Cardiac fibroblast (primary cell): ENCODE measurements at regions not wholly inside any gene's neighbourhood (a gene's known extent, or its start where the extent isn't known, plus 50 kb on each side); places are given as distances from the start of the nearest gene placed in this dataset.

Source experiments
- DNase-seq, 2 donors: peaks; one replicate each; pipeline versions ENCODE4 v3.0.0 to v3.0.0-alpha.2; 2010; ENCODE audit warnings: low read depth in 2 of 2
- H3K4me3 ChIP-seq, 2 donors: replicated peaks in 1 of 2; 1 replicate in 1 of 2; 2 replicates in 1 of 2; pipeline ENCODE4 v1.5.1; 2011; ENCODE audit warnings: low read depth in 2 of 2, low read length in 2 of 2, mild to moderate bottlenecking in 2 of 2, moderate library complexity in 1 of 2
- CTCF ChIP-seq: IDR thresholded peaks from one replicate; pipeline ENCODE4 v1.5.1; 2011; ENCODE audit warnings: low read depth, mild to moderate bottlenecking, low read length, inconsistent platforms

GRCh38 chr3:153903430-153903829, 217.8 kb upstream of the ARHGEF26 start:
- TF ChIP-seq CTCF, result no peak
- DNase-seq, result no peak
- H3K4me3 ChIP-seq, result no peak overlapping the region

GRCh38 chr3:153906366-153906765, 214.8 kb upstream of the ARHGEF26 start:
- no peak for TF ChIP-seq CTCF
- no peak for DNase-seq
- no peak overlapping the region for H3K4me3 ChIP-seq

- no peak for TF ChIP-seq CTCF
- no peak for DNase-seq
Measured at GRCh38 chr3:153910387-153910786, 210.8 kb upstream of the ARHGEF26 start.

GRCh38 chr3:153911116-153911515, 210.1 kb upstream of the ARHGEF26 start:
- no peak for TF ChIP-seq CTCF
- H3K4me3 ChIP-seq, result no peak overlapping the region
- DNase-seq, result no peak

More at GRCh38 chr3:153910387-153910786, 210.8 kb upstream of the ARHGEF26 start:
- no peak overlapping the region for H3K4me3 ChIP-seq

GRCh38 chr3:153919773-153920172, 201.4 kb upstream of the ARHGEF26 start:
- TF ChIP-seq CTCF, result no peak
- DNase-seq, result no peak
- H3K4me3 ChIP-seq, result no peak overlapping the region

GRCh38 chr3:153921826-153922225, 199.4 kb upstream of the ARHGEF26 start:
- no peak for TF ChIP-seq CTCF
- no peak overlapping the region for H3K4me3 ChIP-seq
- DNase-seq, result no peak

- TF ChIP-seq CTCF, result no peak
- DNase-seq, result no peak
- no peak overlapping the region for H3K4me3 ChIP-seq
Measured at GRCh38 chr3:153925841-153926514, 195.2 kb upstream of the ARHGEF26 start.
